Liver (tissue), 3 donors: ENCODE measurements at regions not wholly inside any gene's neighbourhood (a gene's known extent, or its start where the extent isn't known, plus 50 kb on each side); places are given as distances from the start of the nearest gene placed in this dataset.

Experiments used
- GABPA ChIP-seq, 2 donors: IDR thresholded peaks in 1 of 2; conservative IDR thresholded peaks in 1 of 2; 2 replicates each; pipeline ENCODE4 v1.6.1; 2016; ENCODE audit warnings: antibody characterized with exemption in 2 of 2, mild to moderate bottlenecking in 1 of 2, moderate library complexity in 1 of 2
- HNF4A ChIP-seq, 2 donors: conservative IDR thresholded peaks; 2 replicates each; pipeline ENCODE4 v1.6.1; 2016; ENCODE audit warnings: antibody characterized with exemption in 2 of 2, mild to moderate bottlenecking in 2 of 2
- JUND ChIP-seq, 2 donors: IDR thresholded peaks; 2 replicates each; pipeline ENCODE4 v1.6.1; 2016; ENCODE audit warnings: antibody characterized with exemption in 2 of 2
- TAF1 ChIP-seq: conservative IDR thresholded peaks from 2 replicates; pipeline ENCODE4 v1.6.1; 2016; ENCODE audit warnings: antibody characterized with exemption, mild to moderate bottlenecking
- TF ChIP-seq, protein P1 (sequence below): fragments of 150-350 bp; IDR thresholded peaks from 2 replicates; pipeline ENCODE4 v1.5.1; 2017; ENCODE audit warnings: improper control_type of control experiment, low read depth, low read length; ENCODE audit not compliant: missing input control
- TF ChIP-seq, protein P2 (sequence below): IDR thresholded peaks from 2 replicates; pipeline ENCODE4 v1.6.1; 2016; ENCODE audit warnings: antibody characterized with exemption, mild to moderate bottlenecking
- TF ChIP-seq, protein P3 (sequence below): IDR thresholded peaks from 2 replicates; pipeline ENCODE4 v1.6.1; 2016; ENCODE audit warnings: antibody characterized with exemption
- donor health status: healthy.
- donor health status: healthy.

DNA sequence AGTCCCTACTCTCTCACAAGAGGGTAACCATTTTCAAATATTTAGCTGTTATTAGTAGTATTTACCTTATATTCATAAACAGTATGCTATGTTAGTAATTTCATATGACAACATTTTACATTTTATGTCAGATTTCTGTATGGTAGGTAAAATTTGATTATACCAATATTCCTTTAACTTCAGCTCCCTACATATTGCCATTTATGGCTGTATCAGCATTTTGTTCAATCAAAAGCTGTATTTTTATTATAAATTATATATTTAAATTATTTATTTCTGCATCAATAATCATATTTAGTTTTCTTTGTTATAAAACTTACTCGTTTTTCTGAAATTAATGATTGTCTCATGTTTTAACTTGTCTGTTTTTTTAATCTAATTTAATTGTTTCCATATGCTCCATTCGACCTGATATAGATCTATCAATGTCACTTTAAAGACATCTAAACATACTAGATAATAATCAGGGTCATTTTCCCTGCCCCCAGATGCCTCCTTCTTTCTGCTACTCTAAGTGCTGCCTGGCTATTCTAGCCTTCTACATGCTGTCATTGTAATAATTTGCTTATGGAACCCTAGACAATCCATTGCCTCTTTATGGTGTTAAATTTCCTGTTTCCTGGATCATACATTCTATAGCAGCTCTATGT, 1976.7 kb upstream of the ADGRL3 start:
- TF ChIP-seq, protein P1, sequence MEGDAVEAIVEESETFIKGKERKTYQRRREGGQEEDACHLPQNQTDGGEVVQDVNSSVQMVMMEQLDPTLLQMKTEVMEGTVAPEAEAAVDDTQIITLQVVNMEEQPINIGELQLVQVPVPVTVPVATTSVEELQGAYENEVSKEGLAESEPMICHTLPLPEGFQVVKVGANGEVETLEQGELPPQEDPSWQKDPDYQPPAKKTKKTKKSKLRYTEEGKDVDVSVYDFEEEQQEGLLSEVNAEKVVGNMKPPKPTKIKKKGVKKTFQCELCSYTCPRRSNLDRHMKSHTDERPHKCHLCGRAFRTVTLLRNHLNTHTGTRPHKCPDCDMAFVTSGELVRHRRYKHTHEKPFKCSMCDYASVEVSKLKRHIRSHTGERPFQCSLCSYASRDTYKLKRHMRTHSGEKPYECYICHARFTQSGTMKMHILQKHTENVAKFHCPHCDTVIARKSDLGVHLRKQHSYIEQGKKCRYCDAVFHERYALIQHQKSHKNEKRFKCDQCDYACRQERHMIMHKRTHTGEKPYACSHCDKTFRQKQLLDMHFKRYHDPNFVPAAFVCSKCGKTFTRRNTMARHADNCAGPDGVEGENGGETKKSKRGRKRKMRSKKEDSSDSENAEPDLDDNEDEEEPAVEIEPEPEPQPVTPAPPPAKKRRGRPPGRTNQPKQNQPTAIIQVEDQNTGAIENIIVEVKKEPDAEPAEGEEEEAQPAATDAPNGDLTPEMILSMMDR: no peak
- TF ChIP-seq, protein P2, sequence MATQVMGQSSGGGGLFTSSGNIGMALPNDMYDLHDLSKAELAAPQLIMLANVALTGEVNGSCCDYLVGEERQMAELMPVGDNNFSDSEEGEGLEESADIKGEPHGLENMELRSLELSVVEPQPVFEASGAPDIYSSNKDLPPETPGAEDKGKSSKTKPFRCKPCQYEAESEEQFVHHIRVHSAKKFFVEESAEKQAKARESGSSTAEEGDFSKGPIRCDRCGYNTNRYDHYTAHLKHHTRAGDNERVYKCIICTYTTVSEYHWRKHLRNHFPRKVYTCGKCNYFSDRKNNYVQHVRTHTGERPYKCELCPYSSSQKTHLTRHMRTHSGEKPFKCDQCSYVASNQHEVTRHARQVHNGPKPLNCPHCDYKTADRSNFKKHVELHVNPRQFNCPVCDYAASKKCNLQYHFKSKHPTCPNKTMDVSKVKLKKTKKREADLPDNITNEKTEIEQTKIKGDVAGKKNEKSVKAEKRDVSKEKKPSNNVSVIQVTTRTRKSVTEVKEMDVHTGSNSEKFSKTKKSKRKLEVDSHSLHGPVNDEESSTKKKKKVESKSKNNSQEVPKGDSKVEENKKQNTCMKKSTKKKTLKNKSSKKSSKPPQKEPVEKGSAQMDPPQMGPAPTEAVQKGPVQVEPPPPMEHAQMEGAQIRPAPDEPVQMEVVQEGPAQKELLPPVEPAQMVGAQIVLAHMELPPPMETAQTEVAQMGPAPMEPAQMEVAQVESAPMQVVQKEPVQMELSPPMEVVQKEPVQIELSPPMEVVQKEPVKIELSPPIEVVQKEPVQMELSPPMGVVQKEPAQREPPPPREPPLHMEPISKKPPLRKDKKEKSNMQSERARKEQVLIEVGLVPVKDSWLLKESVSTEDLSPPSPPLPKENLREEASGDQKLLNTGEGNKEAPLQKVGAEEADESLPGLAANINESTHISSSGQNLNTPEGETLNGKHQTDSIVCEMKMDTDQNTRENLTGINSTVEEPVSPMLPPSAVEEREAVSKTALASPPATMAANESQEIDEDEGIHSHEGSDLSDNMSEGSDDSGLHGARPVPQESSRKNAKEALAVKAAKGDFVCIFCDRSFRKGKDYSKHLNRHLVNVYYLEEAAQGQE: no peak
- TF ChIP-seq GABPA (IDR thresholded peaks at IDR 0.05 in 1 of 2, conservative IDR thresholded peaks at IDR 0.05 in 1 of 2): no peak
- no peak for TF ChIP-seq HNF4A (conservative IDR thresholded peaks at IDR 0.05)
- no peak for TF ChIP-seq TAF1
- TF ChIP-seq JUND (IDR thresholded peaks at IDR 0.05): no peak
- TF ChIP-seq, protein P3, sequence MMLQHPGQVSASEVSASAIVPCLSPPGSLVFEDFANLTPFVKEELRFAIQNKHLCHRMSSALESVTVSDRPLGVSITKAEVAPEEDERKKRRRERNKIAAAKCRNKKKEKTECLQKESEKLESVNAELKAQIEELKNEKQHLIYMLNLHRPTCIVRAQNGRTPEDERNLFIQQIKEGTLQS: no peak
